GM12874 (cell line): ENCODE measurements at regions not wholly inside any gene's neighbourhood (a gene's known extent, or its start where the extent isn't known, plus 50 kb on each side); places are given as distances from the start of the nearest gene placed in this dataset.

Experiments
- TF ChIP-seq, protein P1 (sequence below): IDR thresholded peaks from 2 replicates; pipeline ENCODE4 v1.5.1; 2011; ENCODE audit warnings: low read depth, mild to moderate bottlenecking, control low read depth, low read length, moderate library complexity; ENCODE audit not compliant: insufficient read depth

DNA sequence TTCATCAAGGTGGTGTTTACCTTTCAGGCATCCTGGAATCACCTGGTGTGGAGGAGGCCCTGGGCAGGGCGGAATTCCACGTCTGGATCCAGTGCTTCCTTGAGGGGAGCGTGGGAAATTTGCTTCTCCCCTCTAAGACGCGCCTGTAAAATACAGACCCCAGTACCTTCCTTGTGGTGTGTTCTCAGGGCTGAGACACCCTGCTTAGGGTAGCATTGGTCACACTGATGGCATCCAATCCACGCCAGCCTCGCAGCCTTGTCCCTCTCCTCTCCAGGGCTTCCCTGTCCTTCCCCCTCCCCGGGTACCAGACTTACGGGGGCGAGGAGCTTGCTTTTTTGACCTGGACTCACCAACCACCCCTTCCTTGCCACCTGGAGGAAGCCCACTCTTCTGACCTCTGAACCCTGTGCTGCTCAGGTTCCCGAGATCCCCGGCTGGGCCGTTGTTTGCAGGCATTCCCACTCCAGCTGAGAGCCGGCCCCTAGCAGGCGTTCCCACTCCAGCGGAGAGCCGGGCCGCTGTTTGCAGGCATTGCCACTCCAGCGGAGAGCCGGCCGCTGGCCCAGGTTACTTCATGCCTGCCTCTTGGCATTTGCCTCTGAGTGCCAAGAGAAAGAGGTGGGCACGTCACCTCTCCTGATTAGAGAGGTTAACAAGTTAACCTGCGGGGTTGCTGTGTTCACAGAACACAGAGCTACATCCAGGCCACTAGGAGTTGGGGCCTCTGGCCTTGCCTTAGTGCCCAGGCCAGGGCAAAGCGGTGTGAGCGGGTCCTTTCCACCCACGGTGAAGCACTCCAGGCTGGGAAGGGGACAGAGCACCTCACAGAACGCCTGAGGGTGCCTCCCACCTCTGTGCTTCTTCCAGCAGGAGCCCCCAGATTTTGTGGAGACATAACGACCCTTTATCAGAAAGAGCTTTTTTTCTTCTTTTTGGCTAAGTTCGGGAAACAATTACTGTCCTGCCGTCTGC, 254.0 kb upstream of the PPP2R2D start:
- TF ChIP-seq, protein P1, sequence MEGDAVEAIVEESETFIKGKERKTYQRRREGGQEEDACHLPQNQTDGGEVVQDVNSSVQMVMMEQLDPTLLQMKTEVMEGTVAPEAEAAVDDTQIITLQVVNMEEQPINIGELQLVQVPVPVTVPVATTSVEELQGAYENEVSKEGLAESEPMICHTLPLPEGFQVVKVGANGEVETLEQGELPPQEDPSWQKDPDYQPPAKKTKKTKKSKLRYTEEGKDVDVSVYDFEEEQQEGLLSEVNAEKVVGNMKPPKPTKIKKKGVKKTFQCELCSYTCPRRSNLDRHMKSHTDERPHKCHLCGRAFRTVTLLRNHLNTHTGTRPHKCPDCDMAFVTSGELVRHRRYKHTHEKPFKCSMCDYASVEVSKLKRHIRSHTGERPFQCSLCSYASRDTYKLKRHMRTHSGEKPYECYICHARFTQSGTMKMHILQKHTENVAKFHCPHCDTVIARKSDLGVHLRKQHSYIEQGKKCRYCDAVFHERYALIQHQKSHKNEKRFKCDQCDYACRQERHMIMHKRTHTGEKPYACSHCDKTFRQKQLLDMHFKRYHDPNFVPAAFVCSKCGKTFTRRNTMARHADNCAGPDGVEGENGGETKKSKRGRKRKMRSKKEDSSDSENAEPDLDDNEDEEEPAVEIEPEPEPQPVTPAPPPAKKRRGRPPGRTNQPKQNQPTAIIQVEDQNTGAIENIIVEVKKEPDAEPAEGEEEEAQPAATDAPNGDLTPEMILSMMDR, result no peak

- TF ChIP-seq, protein P1, result no peak
These were observed 253.0 kb upstream of the PPP2R2D start for GRCh38 chr10:131647789-131648188.

GRCh38 chr10:131648386-131649020, 252.3 kb upstream of the PPP2R2D start:
- TF ChIP-seq, protein P1, result no peak

GRCh38 chr10:131649617-131650016, 251.2 kb upstream of the PPP2R2D start:
- TF ChIP-seq, protein P1, result no peak

- TF ChIP-seq, protein P1, result no peak
These were observed 250.6 kb upstream of the PPP2R2D start for GRCh38 chr10:131650169-131650705.

GRCh38 chr10:131650771-131651673, 249.8 kb upstream of the PPP2R2D start:
- TF ChIP-seq, protein P1, result no peak
